HG03108 (cell line): ENCODE measurements at regions not wholly inside any gene's neighbourhood (a gene's known extent, or its start where the extent isn't known, plus 50 kb on each side); places are given as distances from the start of the nearest gene placed in this dataset.

Source experiments
- ATAC-seq: cut with Tn5 transposase; IDR thresholded peaks from one replicate; pipeline ENCODE4 v1.9.1; 2021; ENCODE audit warnings: moderate library complexity; ENCODE audit not compliant: unreplicated experiment

DNA sequence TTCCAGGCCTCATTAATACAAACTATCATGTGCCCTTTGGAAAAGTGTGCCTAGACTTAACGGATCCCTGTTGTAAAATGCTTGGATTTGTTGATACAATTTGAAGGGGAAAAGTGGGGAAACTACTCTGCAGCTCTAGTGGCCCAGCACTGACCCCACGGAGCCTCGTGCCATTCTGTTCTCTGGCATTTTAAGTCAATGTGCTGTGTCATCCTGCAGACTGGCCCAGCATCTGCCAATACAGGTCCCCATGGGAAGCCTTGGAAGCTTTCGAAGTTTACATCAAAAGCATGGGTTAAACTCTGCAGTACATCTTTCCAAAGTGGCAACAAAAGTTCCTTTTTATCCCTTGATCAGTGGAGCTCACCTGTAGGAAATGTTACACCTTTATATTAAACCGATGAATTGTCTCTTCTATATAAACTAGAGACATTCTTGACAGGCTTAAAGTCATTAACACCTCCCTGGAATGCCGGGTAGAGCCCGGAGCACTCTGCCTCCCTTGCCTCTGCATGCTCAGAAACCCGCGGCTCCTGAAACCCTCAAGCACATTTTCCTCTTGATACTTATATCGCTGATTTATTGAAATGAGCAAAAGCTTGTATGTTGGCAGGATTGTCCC, 596.0 kb upstream of the ADAMTS16 start:
- no peak for ATAC-seq

GRCh38 chr5:4547547-4547946, 592.6 kb upstream of the ADAMTS16 start:
- ATAC-seq = no peak

DNA sequence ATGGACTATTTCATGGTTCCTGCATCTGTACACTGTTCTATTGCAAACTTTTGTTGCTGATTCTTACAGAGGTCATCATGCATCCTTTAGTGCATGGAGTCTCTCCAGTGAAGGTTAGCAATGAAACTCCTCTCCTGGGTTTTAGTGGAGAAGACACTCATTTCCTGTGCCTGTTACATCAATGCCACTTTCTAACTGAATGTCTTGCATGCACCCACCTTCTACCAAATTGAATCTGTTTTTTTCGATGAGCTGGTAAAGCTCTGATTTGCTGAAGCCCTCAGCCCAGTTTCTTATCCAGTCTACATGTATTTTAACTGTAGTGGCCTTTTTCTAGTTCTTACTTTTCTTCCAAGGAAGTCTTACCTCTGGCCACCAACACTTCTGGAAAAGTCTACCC, 591.8 kb upstream of the ADAMTS16 start:
- ATAC-seq = no peak

GRCh38 chr5:4549351-4549750, 590.8 kb upstream of the ADAMTS16 start:
- ATAC-seq = no peak

DNA sequence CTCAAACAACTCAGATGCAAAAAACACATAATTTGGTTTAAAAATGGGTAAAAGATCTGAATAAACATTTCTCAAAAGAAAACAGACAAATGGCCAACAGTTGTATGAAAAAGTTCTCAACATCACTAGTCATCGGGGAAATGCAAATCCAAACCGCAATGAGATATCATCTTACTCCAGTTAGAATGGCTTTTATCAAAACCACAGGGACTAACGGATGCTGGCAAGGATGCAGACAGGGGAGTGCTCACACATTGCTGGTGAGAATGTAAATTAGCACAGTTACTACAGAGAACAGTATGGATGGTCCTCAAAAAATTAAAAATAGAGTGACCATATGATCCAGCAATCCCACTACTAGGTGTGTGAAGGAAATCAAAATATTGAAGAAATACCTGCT, 589.1 kb upstream of the ADAMTS16 start:
- no peak for ATAC-seq

- no peak for ATAC-seq
These were observed 587.0 kb upstream of the ADAMTS16 start for GRCh38 chr5:4553130-4553529.

DNA sequence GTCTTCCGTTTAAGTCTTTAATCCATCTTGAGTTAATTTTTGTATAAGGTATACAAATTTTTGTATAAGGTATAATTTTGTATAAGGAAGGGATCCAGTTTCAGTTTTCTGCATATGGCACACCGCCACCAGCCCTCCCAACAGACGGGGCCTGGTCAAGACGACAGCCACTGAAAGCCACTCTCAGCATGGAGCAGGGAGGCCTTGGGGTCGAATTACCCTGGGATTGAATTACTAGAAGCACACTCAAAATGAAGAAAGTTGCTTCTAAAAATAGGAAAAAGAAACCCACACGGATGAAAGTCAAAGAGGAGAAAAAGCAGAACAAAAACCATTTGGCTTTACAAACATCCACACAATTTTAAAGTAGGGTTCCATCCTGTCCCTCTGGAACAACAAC, 586.2 kb upstream of the ADAMTS16 start:
- no peak for ATAC-seq

DNA sequence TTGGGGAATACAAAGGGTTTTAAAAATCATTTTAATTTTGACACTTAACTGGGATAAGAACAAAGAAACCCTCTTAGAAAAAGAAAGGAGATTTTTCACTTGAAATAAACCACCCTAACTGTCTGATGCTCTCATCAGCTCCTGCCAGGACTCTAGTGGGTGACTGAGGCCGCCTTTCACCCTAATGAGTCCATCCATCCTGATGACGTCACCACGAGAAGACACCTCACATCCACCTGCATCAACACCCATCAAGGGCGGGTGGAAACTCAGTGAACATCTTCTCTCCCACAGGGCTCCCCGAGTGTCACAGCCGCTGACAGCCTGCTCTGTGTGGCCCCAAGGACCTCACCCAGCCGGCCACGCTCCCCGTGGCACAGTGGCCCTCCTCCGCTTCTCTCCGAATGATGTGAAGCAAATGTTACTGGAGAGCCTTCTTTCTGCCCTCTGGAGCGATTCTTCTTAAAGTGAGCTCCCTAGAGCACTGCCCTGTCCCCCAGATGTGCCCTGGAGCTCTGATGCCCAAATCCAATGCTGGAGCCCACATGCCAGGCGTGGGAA, 584.3 kb upstream of the ADAMTS16 start:
- no peak for ATAC-seq

- no peak for ATAC-seq
These were observed 578.7 kb upstream of the ADAMTS16 start for GRCh38 chr5:4561403-4561802.

DNA sequence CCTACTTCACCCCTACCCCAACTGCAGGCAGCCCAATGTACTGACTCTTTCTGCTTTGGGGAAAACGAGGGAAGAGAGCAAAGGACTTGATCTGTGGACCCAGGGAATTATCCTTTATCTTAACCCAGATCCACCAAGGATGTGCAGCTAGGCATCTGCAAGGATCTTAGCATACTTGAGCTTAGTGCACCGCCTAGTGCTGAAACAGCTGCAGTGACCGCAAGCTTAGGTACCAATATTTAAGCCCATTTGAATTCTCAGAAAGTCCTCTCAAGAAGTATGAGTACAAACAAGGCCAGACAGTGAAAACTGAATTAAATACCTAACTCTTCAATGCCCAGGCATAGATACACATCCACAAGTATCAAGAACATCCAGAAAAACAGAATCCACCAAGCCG, 576.7 kb upstream of the ADAMTS16 start:
- ATAC-seq = no peak

DNA sequence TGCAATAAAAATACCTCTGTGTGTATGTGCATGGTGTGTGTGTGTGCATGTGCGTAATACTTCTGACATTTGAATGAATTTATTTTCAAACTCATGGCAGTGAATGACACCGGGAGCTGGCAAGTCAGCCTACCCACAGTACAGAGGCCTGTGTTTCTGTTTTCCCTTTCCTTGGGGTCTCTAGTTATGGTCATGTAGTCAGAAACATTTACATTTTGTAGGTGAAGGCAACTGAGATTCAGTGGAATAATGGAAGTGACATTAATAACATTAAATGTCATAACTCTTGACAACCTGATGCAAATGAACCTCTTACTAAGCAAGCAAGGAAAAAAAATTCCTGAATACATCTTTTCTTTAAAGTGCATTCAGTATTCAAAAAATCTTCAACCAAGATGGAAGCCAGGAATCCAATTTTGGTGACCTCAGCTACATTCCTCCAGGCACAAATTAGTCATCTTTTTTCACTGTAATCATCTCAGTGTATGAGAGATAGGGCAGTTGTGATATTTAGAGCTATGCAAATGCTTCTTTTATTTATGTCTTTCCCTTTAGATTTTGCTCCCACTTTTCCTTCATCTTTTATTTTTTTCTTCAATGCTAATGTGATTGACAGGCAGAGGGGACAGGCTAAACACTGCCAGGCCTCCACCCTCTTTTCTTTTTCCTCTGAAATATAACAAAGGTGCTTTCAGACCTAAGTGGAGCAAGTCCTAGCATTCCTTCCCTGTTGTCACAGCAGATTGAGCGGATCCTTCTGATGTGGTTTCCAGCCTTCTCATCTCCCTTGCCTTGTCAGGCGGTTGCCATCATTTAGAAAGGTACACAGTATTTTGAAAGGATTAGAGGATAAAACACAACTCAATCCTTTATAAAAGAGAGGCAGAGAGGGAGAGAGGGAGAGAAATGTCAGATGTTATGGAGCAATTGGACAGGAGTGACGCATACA, 569.8 kb upstream of the ADAMTS16 start:
- ATAC-seq = no peak

- no peak for ATAC-seq
These were observed 568.7 kb upstream of the ADAMTS16 start for GRCh38 chr5:4571248-4571948.

DNA sequence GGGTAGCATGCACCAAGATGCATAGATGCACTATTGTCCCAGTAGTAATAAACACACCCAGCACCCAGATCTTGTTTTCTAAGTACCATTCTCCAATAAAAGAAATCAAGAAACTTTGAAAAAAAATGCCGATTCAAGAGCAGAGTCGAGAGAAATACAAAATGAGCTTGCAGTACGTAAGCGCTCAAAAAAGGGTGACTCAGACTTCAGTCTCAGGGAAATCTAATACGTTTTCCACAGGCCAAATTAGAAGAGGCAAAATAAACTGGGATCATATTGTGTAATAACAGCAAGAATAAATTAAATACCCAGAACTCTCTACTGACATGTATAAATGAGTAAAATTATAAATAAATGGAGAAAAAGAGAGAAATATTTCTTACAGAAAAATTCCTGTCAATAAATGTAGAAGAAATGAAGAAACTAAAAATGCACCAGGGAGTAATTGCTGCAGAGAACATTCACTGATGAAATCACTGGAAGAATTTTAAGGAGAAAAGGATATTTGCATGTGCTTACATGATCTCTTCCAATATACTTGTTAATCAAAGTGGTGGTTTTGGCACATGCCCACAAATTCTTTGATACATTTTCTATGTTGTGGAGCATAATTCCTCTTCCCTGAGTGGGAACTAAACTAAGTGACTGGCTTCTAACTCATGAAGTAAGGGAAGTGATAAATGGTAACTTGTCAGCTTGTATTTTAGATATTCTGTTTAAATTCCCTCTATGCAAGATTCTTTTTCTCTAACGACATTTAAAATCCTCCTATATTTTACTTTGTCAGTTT, 567.6 kb upstream of the ADAMTS16 start:
- no peak for ATAC-seq

DNA sequence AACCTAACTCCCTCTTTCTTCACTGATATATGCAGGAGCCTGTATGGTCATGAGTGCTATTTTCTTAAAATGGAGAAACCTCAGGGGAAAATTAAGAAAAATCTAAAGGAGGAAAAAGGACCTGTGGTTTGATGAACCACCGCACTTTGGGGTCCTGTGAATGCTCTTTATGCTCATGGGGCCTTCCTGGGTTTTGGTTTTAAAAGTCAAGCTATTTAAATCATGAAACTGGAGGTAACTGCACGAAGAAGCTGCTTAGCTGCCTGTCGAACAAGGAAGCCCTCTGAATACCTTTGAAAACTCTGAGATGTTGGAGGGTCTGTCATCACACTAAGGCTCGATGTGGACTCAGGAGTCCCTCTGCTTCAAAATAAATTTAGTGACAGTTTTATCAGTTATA, 564.5 kb upstream of the ADAMTS16 start:
- ATAC-seq = no peak

DNA sequence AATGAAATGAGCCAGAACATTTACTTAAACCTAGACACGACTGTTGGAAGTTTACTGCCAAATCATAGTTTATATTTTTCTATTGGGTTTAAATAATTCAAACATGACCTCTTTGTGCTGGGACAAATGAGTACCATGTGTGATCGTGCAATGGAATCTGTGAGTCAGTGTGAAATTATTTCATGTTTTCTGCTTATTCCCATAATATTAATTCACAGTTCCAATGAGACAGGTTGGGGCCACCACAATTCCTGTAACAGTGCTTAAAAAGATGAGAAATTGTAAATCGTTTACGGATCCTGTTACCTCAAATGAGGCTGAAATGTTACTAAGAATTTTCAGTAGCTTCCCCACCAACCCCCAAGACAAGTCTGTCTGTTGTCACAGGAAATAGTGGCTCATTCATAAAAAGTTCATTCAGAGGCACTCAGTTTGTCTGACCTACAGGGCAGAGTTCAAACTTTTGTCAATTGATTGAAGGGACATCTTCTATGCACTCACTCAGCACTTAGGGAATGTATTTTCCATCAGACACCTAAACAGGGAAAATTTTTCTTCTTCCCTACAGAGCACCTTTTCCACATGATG, 563.9 kb upstream of the ADAMTS16 start:
- ATAC-seq = no peak

DNA sequence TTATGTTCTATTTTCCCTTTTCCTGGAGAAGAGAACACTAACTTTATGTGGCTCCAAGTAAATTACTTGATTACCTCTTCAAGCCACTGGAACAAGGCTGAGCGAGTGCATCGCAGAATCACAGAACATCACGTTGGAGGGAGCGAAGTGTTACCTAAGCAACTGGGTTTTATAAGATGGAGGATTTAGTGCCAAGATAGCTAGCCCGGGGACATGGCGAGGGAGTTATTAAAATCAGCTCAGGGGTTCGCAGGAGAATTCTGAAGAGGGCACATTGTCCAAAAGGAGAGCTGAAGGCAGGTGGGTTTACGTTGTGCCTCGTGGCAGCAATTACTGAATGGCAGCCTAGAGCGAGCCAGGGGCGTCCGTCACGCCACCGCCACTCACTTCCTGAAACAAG, 563.2 kb upstream of the ADAMTS16 start:
- no peak for ATAC-seq

DNA sequence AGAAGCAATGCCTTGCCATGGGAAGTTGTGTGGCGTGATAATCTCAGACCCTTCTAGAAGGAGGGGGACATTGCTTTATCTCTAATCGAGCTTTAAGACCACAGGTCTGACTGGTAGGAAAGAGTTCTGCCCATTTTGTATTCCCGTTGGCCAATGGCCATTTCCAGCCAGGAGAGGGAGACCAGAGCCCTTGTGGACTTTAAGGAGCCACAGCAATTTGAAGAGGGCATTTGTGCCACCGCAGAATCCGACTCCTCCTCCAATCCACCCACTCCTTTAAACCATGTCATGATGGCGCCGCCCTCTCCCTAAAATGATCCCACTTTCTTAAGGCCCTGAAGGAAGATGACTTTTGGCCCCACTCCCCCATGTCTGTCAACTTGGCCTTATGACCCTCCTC, 560.5 kb upstream of the ADAMTS16 start:
- no peak for ATAC-seq

GRCh38 chr5:4580772-4581171, 559.4 kb upstream of the ADAMTS16 start:
- ATAC-seq = no peak

GRCh38 chr5:4581289-4581688, 558.8 kb upstream of the ADAMTS16 start:
- ATAC-seq = no peak

DNA sequence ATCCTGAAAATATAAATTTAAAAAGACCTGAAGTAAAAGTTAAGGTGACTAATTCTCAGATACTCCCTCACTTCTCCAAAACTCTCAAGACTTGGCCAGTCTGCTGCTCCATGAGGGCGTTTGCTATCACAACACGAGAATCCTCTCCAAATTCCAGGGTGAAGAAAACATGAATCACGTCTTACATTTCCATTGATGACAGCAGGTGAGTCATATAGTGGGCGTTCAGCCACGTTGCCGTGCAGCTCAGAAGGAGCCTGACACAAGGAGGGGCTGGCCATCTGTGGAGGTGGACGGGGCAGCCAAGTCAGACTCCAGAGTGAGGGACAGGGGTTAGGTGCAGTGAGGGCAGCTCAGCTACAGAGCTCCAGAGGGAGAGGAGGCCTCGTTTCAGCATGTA, 555.1 kb upstream of the ADAMTS16 start:
- no peak for ATAC-seq
